CD14-positive monocyte (primary cell): ENCODE measurements at regions not wholly inside any gene's neighbourhood (a gene's known extent, or its start where the extent isn't known, plus 50 kb on each side); places are given as distances from the start of the nearest gene placed in this dataset.

Source experiments
- DNase-seq, 3 donors: peaks; one replicate each; pipeline ENCODE4 v3.0.0-alpha.2; 2011 to 2022
- H2AFZ ChIP-seq: 2 replicates; pipeline ENCODE4 v1.6.0; 2012; ENCODE audit warnings: mild to moderate bottlenecking, low read depth, low read length, inconsistent platforms; ENCODE audit not compliant: insufficient read depth, poor library complexity, severe bottlenecking
- H3K27ac ChIP-seq, 2 donors: 1 replicate in 1 of 2; 2 replicates in 1 of 2; pipeline ENCODE4 v1.5.1; 2012 to 2013; ENCODE audit warnings: low read length in 2 of 2, control low read depth in 1 of 2, inconsistent platforms in 1 of 2, low read depth in 1 of 2, mild to moderate bottlenecking in 1 of 2
- H3K27me3 ChIP-seq, 2 donors: one replicate each; pipeline versions ENCODE4 v1.6.0 to v1.6.1; 2011 to 2013; ENCODE audit warnings: low read length in 2 of 2; ENCODE audit not compliant: control insufficient read depth in 2 of 2, insufficient read depth in 2 of 2
- H3K36me3 ChIP-seq, 2 donors: replicated peaks in 1 of 2; 1 replicate in 1 of 2; 2 replicates in 1 of 2; pipeline versions ENCODE4 v1.5.1 to v1.6.1; 2012 to 2013; ENCODE audit warnings: low read length in 2 of 2, control low read depth in 1 of 2, inconsistent platforms in 1 of 2, mild to moderate bottlenecking in 1 of 2; ENCODE audit not compliant: insufficient read depth in 2 of 2, control insufficient read depth in 1 of 2
- H3K4me1 ChIP-seq, 2 donors: 1 replicate in 1 of 2; 2 replicates in 1 of 2; pipeline versions ENCODE4 v1.5.1 to v1.6.1; 2012 to 2013; ENCODE audit warnings: low read length in 2 of 2, control low read depth in 1 of 2, inconsistent platforms in 1 of 2, mild to moderate bottlenecking in 1 of 2, moderate library complexity in 1 of 2; ENCODE audit not compliant: insufficient read depth in 2 of 2, control insufficient read depth in 1 of 2
- H3K4me2 ChIP-seq: replicated peaks from 2 replicates; pipeline ENCODE3; 2012; ENCODE audit warnings: low read length, moderate library complexity, mild to moderate bottlenecking; ENCODE audit not compliant: poor library complexity, severe bottlenecking; ENCODE audit errors: extremely low read depth
- H3K4me3 ChIP-seq, 3 experiments: fragments of 200-600 bp in 1 of 3; sonication (generic) in 1 of 3; replicated peaks in 1 of 3; 1 replicate in 2 of 3; 2 replicates in 1 of 3; pipeline ENCODE4 v1.5.1; 2011 to 2013; ENCODE audit warnings: low read length in 3 of 3, mild to moderate bottlenecking in 3 of 3, control low read depth in 2 of 3, low read depth in 2 of 3, inconsistent platforms in 1 of 3, moderate library complexity in 1 of 3
- H3K79me2 ChIP-seq: 2 replicates; pipeline ENCODE4 v1.6.0; 2012; ENCODE audit warnings: mild to moderate bottlenecking, control low read depth, inconsistent platforms, low read length, moderate library complexity; ENCODE audit not compliant: insufficient read depth
- H3K9ac ChIP-seq: 2 replicates; pipeline ENCODE4 v1.6.0; 2017; ENCODE audit warnings: low read length, mild to moderate bottlenecking; ENCODE audit not compliant: insufficient read depth, poor library complexity, severe bottlenecking
- H3K9me3 ChIP-seq, 2 donors: replicated peaks in 1 of 2; 1 replicate in 1 of 2; 2 replicates in 1 of 2; pipeline versions ENCODE4 v1.5.1 to v1.6.1; 2012 to 2013; ENCODE audit warnings: low read length in 2 of 2, control low read depth in 1 of 2; ENCODE audit not compliant: control insufficient read depth in 1 of 2, insufficient read depth in 1 of 2
- H4K20me1 ChIP-seq: 2 replicates; pipeline ENCODE4 v1.6.0; 2012; ENCODE audit warnings: mild to moderate bottlenecking, low read length, control low read depth, moderate library complexity; ENCODE audit not compliant: insufficient read depth
- H3K27ac Mint-ChIP-seq, 7 donors: one replicate each; pipeline ENCODE4 v1.8.0; 2020; ENCODE audit warnings: mild to moderate bottlenecking in 7 of 7, mixed read lengths in 7 of 7, moderate library complexity in 6 of 7, inconsistent platforms in 2 of 7
- H3K27me3 Mint-ChIP-seq, 3 donors: one replicate each; pipeline ENCODE4 v1.8.0; 2021 to 2022; ENCODE audit warnings: low read depth in 3 of 3, mild to moderate bottlenecking in 3 of 3, mixed read lengths in 3 of 3, moderate library complexity in 3 of 3, inconsistent platforms in 1 of 3
- H3K36me3 Mint-ChIP-seq, 2 donors: one replicate each; pipeline ENCODE4 v1.8.0; 2020; ENCODE audit warnings: mixed read lengths in 2 of 2, inconsistent platforms in 1 of 2, mild to moderate bottlenecking in 1 of 2
- H3K4me1 Mint-ChIP-seq: one replicate; pipeline ENCODE4 v1.8.0; 2020; ENCODE audit warnings: mild to moderate bottlenecking, mixed read lengths
- H3K4me3 Mint-ChIP-seq, 2 donors: one replicate each; pipeline ENCODE4 v1.8.0; 2020; ENCODE audit warnings: mild to moderate bottlenecking in 2 of 2, mixed read lengths in 2 of 2, moderate library complexity in 1 of 2
- H3K9me3 Mint-ChIP-seq, 7 donors: one replicate each; pipeline ENCODE4 v1.8.0; 2020 to 2022; ENCODE audit warnings: mixed read lengths in 7 of 7, mild to moderate bottlenecking in 6 of 7, moderate library complexity in 6 of 7, inconsistent platforms in 2 of 7
- WGBS: methylation state at CpG from one replicate; pipeline ENCODE4 v1.1.5; 2013; ENCODE audit warnings: missing lambda C conversion rate; ENCODE audit not compliant: insufficient coverage; 5-methylcytosine and 5-hydroxymethylcytosine counted together
- intact Hi-C, 2 donors: fragments of 100-400 bp; cut with micrococcal nuclease; formaldehyde crosslinking; loops; one replicate each; pipeline versions ENCODE4 v1.15.0 to v1.15.1; 2023
- TF ChIP-seq, protein P1 (sequence below): fragments of 200-600 bp; IDR thresholded peaks from one replicate; pipeline ENCODE4 v1.8.0; 2022; ENCODE audit warnings: antibody characterized with exemption, mild to moderate bottlenecking

DNA sequence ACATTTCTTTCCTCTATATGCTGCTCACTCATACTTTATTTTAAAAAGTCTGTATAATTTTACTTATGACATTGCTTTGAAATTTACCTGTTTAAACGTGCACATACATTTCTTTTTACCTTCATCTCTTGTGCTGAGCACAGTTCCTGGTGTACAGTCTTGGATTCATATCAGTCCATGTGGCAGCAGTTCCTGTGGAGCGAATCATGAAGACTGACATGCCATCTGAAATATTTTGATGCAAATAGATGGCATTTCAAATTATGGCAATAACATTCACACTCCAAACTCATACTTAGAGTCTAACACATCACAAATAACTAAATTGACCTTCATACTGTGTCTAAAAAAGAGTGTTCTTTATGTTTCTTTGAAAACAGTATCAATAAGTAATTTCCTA, 90.3 kb upstream of the CDH2 start:
- 57% methylated on average over 1 of the region's 2 CpGs for WGBS
- intact Hi-C loops = no loop called here
- DNase-seq = no peak

DNA sequence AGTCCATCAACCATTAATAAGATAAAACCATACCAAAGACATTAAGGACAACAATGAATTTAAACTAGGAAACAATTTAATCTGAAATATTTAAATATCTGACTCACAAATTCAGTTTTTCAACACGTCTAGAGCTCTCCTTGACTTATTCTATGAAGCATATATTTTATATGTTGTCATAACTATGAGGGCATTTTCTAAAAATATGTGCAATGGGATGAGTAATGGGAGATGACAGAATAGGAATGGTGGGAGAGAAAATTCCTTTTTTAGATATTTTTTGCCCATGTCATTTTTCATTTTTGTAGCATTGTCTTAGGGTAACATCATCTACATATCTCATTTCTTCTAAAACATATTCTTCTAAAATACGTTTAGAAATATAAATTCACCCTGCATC, 79.2 kb upstream of the CDH2 start:
- no peaks in the 10 kb centered on the region for H3K79me2 ChIP-seq
- no peak overlapping the region for H3K9ac ChIP-seq
- WGBS = no CpG with 5 or more reads among the region's 2 CpGs
- H3K4me1 ChIP-seq = no peaks in the 10 kb centered on the region
- H3K9me3 ChIP-seq = peaks cover 0 to 5% of the 10 kb centered on the region in 2 donors
- no peak overlapping the region for H3K4me2 ChIP-seq
- H4K20me1 ChIP-seq = no peaks in the 10 kb centered on the region
- no peak overlapping the region for H3K27ac ChIP-seq
- no peaks in the 10 kb centered on the region for H3K4me1 Mint-ChIP-seq
- no peaks in the 10 kb centered on the region for H3K36me3 Mint-ChIP-seq
- H3K27ac Mint-ChIP-seq = no peak overlapping the region
- no peak overlapping the region for H3K4me3 ChIP-seq
- TF ChIP-seq, protein P1, sequence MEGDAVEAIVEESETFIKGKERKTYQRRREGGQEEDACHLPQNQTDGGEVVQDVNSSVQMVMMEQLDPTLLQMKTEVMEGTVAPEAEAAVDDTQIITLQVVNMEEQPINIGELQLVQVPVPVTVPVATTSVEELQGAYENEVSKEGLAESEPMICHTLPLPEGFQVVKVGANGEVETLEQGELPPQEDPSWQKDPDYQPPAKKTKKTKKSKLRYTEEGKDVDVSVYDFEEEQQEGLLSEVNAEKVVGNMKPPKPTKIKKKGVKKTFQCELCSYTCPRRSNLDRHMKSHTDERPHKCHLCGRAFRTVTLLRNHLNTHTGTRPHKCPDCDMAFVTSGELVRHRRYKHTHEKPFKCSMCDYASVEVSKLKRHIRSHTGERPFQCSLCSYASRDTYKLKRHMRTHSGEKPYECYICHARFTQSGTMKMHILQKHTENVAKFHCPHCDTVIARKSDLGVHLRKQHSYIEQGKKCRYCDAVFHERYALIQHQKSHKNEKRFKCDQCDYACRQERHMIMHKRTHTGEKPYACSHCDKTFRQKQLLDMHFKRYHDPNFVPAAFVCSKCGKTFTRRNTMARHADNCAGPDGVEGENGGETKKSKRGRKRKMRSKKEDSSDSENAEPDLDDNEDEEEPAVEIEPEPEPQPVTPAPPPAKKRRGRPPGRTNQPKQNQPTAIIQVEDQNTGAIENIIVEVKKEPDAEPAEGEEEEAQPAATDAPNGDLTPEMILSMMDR = no peak
- H3K36me3 ChIP-seq = no peaks in the 10 kb centered on the region
- H3K4me3 Mint-ChIP-seq = no peak overlapping the region
- no peaks in the 10 kb centered on the region for H3K27me3 ChIP-seq
- H3K9me3 Mint-ChIP-seq = peaks cover 0 to 4% (median 0%) of the 10 kb centered on the region in 7 donors
- H3K27me3 Mint-ChIP-seq = no peaks in the 10 kb centered on the region
- H2AFZ ChIP-seq = no peak overlapping the region
- intact Hi-C loops = no loop called here
- DNase-seq = no peak

More for the DNA sequence above, 90.3 kb upstream of the CDH2 start:
- TF ChIP-seq, protein P1 = no peak
- H3K9me3 Mint-ChIP-seq = peaks cover 0 to 6% (median 2%) of the 10 kb centered on the region in 7 donors
- Histone ChIP-seq H3K9me3 (no peaks in the 10 kb centered on the region), H3K27me3 (no peaks in the 10 kb centered on the region), H2AFZ (no peak overlapping the region), H3K27ac (no peak overlapping the region), H3K79me2 (no peaks in the 10 kb centered on the region), H3K4me1 (no peaks in the 10 kb centered on the region), H3K4me3 (no peak overlapping the region), H3K36me3 (no peaks in the 10 kb centered on the region), H3K4me2 (no peak overlapping the region), H4K20me1 (no peaks in the 10 kb centered on the region), H3K9ac (no peak overlapping the region)
- no peak overlapping the region for H3K27ac Mint-ChIP-seq
- no peaks in the 10 kb centered on the region for H3K36me3 Mint-ChIP-seq
- no peak overlapping the region for H3K4me3 Mint-ChIP-seq
- H3K4me1 Mint-ChIP-seq = no peaks in the 10 kb centered on the region
- H3K27me3 Mint-ChIP-seq = peaks cover 0 to 3% (median 0%) of the 10 kb centered on the region in 3 donors
